ENCODE measurements at regions not wholly inside any gene's neighbourhood (a gene's known extent, or its start where the extent isn't known, plus 50 kb on each side); places are given as distances from the start of the nearest gene placed in this dataset.

DNA sequence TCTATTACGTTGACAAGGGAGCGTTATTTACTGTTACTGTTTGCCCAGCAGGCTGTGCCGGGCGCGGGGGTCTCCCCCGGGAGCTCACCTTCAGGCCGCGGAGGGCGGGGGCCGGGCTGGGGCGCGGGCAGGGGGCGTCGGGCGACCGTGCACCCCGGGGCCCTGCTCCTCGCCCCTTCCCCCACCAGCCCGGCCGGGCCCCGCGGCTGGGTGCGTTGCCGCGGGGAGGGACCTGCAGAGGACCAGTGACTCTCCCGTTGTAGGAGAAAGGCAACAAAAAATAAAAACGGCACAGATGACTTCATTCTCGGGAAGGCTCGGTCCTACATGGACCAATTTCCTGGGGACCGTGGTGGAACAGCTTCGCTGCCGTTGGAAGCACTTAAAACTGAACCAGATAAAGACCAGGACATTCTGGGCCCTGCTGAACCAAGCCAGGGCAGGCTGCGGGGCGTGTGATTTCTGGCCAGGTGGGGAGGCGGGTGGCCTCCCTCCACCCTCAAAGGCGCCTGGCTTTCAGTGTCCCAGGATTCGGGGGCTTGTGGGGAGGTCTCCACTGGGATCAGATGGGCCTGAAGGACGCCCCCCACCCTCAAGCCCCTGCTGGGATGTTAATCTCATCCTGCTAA is 57.4 kb downstream of the IGLL1 start:
- DNase-seq = no peak

DNA sequence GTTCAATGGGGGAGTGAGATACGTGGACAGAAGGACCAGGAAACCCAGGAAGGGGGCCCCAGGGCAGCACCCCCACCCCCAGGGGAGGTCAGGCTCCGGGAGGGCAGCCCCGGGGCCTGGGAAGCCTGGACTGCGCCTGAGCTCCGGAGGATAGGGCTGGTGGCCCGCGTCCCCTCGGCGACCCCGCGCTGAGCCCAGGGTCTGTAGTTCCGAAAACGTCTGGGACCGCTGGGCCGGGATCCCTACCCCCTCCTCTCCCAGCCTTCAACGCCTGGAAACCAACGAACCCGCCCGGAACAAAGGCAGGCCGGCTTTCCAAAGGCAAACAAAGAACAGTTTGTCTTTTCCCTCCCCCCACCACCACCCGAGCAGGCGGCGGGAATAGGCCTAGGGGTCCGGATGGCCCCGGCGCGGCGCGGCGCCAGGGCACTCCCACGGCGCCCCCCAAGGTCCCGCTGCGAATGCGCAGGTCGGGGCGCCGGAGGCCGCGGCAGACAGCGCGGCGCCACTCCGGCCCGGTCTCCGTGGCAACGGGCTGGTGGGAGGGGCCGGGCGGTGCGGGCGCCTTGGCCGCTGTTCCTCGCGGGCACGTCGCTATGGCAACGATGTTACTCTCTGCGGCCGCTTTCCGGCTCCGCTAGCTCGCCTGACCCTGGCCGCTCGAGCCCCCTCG is 58.5 kb downstream of the IGLL1 start:
- DNase-seq = peak; percentile 86

DNA sequence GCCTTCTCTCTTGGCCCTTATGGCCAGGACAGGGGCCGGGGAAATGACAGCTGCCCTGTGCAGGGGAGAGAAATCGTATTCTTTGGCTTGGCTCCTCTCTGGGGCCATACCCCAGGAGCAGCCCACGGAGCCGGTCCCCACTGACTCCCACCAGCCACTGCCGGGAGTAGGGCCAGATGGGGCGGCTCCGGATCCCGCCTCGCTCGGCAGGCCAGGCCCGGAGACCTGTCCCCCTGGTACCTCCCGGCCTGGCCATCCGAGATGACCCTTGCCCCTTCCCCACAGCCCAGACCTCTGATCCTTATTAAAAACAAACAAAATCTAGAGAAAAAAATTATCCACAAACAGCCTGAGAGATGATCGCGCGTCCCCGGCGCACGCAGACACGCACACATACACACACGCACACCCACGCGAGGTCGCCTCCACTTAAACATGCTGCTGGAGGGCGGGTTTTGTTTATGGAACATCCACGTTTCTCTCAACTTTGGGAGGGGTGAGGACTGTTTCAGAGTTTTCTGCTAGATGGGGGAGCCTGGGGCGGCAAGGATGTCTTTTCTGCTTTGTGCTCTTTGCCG is 59.1 kb downstream of the IGLL1 start:
- DNase-seq = no peak

DNA sequence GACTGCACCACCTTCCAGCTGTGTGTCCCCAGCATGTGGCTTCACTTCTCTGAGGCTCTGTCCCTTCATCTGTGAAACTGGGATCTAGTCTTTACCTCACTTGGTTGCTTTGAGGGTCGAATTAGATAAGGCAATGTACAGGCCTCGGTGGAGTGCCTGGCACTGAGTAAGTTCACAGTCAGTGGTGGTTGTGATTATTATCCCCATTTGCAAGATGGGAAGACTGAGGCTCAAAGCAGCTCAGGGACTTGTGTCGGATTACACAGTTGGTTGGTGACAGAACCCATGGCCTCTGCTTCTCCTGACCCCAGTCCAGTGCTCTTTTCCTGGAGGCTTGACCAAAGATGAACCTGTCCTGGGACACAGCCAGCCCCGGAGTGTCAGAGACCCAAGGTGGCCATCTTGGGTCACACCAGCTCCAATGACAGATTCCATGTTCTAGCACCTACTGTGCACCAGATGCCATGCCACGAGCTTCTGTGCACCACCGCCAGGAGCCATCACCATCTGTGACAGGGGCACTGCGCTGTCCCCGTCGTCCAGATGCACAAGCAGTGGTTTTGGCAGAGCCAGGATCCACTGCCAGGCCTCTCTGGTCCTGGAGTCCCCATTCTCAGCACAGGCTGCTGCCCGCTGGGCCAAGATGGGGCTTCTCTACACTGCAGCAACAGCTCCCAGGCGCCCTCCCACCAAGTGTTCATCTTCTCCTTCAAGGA is 60.5 kb downstream of the IGLL1 start:
- no peak for DNase-seq

DNA sequence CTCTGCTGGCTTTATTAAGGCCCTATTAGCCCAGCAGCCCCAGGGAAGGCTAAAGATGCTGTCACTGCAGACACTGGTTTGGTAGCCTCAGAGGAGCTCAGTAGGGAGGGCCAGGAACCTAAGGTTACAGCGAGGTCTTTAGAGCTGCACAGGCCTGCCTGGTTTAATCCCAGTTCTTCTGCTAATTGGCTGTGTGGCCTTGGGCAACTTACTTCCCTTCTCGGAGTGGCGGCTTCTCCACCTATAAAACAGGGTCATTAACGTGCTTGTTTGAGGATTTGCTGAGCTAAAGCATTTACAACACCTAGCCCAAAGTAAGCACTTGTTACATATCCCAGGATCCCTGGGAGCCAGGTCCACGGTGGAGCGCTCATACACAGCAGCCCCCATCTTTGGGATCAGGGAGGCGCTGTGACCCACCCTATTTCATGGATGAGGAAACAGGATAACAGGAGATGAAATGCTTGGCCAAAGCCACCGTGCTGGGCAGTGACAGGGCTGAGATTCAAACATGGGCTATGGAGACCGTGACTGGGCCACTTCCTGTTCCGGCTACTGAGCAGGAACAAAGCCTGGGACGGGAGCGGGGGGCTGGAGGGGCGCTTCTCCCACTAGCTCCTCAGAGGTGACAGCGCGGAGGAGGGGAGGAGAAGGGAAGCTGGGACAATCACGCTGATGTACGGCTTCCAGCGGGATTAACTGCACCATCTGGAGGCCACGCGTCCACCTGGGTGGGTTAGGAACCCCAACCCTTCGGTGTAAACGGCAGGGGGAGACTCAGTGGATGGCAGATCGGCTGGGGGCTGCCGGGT is 61.5 kb downstream of the IGLL1 start:
- no peak for DNase-seq

- no peak for DNase-seq
Measured at GRCh38 chr22:23517804-23518375, 62.2 kb downstream of the IGLL1 start.

DNA sequence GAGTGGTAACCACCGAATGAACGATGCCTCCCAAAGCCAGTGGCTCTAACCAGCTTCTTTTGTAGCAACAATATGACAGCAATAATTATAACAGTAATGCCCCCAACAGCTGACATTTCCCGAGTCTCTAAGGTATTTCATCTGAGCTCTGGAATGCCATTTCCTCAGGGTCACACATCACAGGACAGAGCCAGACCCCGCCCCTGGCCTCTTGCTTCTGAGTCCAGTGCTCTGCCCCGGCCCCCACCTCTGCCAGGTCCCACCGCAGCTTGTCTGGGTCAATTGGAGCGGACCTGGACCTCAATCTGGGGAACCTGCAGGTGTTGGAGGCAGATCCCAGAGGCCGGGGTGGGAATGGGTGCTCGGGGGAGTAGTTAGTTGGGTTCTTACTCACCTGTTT is 63.8 kb downstream of the IGLL1 start:
- no peak for DNase-seq

- DNase-seq = no peak
Measured at GRCh38 chr22:23514322-23515038, 65.6 kb downstream of the IGLL1 start.

DNA sequence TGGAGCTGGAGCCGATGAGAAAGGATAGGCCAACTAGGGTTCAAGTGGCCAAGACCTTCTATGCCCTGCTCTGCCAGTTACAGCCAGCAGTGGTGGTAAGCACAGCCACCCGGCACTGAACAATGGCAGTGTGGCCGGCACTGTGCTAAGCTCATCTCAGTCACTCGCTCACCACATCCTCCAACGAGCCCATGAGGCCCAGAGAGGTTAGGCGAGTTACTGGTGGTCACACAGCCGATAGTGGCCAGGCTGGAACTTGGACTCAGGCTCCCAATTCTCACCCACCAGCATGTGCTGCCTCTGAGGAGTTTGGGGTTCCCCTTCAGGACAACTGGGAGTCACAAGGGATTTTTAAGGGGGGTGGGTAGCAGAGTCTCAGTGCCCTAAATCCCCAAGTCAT is 66.4 kb downstream of the IGLL1 start:
- no peak for DNase-seq

GRCh38 chr22:23513133-23513532 is 67.0 kb downstream of the IGLL1 start:
- DNase-seq = no peak

DNA sequence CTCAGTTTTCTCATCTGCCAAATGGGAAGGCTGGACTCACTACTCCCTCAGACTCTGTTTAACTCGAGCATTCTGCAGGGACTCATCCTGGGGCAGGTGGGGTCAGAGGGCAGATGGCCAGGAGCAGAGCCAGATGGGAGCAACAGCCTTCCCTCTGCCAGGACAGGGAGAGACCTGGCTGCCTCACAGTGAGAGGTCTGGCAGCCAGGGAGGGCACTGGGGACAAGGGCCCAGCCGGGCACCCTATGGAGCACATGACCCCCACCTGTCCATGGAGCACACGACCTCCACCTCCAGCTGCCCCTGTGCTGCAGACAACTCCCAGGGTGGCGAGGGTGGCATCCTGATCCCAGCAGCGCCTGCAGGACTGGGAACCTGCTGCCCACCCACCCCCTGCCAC is 67.4 kb downstream of the IGLL1 start:
- no peak for DNase-seq

- DNase-seq = no peak
Measured at GRCh38 chr22:23512348-23512705, 67.8 kb downstream of the IGLL1 start.

GRCh38 chr22:23511627-23512347 is 68.3 kb downstream of the IGLL1 start:
- no peak for DNase-seq

- DNase-seq = no peak
Measured at GRCh38 chr22:23509571-23510302, 70.4 kb downstream of the IGLL1 start.

DNA sequence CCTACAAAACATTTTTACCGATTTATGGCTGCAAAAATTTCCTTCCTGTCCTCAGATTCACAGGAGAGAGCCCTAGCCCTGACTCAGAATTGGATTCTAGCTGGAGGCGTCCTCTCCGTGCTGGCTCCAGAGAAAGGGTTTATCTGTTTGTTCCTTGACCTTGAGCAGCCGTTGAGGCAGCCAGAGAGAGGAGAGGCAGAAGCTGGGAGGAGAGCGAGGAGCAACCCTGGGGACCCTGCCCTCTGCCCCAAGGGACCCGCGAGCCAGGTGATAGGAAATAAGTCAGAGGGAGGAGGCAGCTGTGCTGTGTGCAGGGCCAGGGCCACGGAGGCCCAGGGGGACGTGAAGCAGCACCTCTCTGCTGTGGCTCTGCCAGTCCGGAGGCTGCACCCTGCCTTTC is 75.6 kb downstream of the IGLL1 start:
- DNase-seq = no peak

GRCh38 chr22:23503736-23504440 is 76.2 kb downstream of the IGLL1 start:
- no peak for DNase-seq

- DNase-seq = no peak
Measured at GRCh38 chr22:23503142-23503541, 76.9 kb downstream of the IGLL1 start.

DNA sequence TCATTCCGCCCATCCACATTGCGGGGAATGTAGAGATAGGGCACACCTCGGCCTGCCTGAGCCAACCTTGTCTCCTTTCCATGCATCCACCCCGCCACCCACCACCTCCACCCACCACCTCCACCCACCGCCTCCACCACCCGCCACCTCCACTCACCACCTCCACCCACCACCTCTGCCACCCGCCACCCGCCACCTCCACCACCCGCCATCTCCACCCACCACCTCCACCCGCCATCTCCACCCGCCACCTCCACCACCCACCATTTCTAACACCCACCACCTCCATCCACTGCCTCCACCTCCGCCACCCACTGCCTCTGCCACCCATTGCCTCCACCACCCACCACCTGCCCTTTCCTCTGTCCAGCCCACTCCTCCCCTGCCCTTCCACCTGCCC is 78.4 kb downstream of the IGLL1 start:
- no peak for DNase-seq

DNA sequence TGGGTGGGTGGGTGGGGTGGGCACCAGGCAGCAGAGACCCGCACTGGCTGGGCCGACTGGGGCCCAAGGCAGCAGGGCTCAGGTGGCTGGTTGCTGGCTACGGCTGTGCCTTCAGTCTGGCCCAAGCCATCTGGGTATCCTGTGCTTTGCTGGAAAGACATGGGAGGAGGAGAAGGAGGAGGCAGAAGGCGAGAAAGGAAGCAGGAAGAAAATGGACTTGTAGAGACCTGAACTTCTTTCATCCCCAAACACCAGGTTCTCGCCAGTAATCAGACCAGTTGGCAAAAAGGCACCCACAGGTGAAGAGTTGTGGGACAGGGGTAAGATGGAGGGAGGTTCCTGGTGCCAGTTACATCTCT is 78.8 kb downstream of the IGLL1 start:
- no peak for DNase-seq
